Endometrium (tissue), 2 donors: ENCODE measurements at regions not wholly inside any gene's neighbourhood (a gene's known extent, or its start where the extent isn't known, plus 50 kb on each side); places are given as distances from the start of the nearest gene placed in this dataset.
"Not testable (repeated sequence)": the region's sequence is repeated elsewhere in the genome, so short reads cannot be mapped to it uniquely, and the experiment has no call there.

ENCODE experiments used
- FAIRE-seq: peaks from 2 replicates; lab custom pipeline; 2012; peaks lifted over from hg19 to GRCh38; lab: Jason Lieb, UNC
- donor health status: control.
- donor health status: control.

DNA sequence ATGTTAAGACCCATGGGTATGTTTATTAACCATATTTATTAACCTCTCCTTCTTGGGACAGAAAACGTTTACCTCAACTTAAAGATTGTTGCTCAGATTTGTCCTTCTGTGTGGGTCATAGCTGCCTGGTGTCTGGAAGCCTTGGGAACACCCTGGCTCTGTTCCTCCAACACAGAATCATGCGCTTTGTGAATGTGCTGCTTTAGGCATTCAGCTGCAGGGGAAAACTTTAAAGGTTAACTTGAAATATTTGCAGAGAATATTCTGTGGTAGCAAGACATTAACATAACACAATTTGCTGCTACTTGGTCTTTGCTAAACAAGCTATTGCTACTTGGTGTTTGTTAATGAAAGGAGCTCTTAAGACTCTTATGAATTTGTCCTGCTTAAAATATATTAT lies 50.5 kb upstream of the THOC3 start:
- not testable (repeated sequence) for FAIRE-seq

DNA sequence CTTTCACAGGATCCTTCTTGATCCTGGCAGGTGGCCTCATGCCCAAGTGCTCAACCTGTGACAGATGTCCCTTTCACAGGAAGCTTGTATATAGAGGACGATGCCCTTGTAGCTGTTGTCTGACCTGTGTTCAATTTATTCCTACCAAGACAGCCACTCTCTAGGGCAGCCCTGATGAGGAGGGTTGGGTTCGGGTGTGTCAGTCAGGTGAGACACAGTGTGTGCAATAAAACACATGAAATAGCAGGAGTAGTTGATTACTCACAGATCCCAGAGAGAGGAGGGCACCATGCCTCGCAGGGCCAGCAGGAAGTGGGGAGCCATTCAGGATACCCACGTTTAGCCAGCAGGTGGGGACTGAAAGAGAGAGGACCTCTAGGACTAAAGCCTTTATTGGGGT lies 52.7 kb upstream of the THOC3 start:
- FAIRE-seq, result not testable (repeated sequence)

DNA sequence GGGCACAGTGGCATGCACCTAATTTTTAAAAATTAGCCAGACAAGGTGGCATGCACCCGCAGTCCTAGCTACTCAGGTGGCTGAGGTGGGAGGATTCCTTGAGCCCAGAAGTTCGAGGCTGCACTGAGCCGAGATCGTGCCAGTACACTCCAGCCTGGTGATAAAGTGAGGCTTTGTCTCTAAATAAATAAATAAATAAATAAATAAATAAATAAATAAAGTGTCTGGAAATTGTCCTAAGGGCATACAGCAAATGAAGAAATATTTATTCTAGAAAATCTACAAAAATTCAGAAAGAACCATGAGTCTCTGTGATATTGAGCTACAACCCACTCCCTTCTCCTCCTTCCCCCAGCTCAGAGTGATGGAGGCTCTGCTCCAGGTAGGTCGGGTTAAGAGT lies 55.4 kb upstream of the THOC3 start:
- not testable (repeated sequence) for FAIRE-seq

DNA sequence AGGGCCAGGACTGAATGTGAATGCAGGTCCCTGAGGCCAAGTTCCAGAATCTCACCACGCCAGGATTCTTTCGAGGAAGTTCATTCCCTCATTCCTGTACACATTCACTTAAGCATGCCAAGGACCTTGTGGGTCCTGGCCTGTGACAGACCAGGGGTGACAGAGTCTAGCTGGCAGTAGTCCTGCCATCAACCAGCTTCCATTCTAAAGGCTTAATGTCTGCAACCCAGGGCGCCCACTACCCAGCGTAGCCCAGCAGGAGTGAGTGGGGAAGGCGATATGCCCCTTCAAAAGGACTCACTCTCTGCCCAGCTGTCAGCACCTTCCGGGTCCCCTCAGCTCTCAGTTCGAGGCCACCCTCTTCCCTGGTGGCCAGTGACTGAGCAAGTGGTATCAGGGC lies 61.3 kb upstream of the THOC3 start:
- FAIRE-seq, result not testable (repeated sequence)

DNA sequence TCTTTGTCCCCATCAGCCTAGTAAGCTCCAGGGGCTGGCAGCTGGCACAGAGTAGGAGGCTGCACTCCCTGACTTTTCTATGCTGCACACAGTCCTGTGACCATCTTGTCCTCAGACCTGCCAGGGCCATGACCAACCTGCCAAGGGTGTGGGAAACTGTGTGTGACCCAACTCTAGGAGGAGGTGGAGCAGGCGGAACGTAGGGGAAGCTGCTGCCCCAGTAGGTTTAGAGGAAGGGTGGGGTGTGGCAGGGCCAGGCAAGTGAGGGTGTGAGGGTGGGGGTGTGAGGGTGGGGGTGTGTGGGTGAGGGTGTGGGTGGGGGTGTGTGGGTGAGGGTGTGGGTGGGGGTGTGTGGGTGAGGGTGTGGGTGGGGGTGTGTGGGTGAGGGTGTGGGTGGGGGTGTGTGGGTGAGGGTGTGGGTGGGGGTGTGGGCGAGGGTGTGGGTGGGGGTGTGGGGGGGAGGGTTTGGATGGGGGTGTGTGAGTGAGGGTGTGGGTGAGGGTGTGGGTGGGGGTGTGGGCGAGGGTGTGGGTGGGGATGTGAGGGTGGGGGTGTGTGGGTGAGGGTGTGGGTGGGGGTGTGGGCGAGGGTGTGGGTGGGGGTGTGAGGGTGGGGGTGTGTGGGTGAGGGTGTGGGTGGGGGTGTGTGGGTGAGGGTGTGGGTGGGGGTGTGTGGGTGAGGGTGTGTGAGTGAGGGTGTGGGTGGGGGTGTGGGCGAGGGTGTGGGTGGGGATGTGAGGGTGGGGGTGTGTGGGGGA lies 62.4 kb upstream of the THOC3 start:
- not testable (repeated sequence) for FAIRE-seq

DNA sequence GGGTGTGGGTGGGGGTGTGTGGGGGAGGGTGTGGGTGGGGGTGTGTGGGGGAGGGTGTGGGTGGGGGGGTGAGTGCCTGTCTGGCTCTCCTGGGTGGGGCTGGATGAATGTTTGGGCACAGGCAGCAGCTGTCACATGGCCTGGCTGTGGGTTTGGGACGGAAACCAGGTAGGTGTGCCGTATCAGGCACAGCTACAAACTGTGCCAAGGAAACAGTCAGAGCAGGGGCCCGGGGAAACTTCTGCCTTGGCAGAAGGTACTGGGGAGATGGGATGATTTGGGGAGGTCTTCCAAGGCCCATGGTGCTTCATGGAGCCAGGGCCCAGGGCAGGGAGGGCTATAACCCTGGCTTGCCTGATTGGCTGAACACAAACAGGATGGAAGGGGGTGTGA lies 63.0 kb upstream of the THOC3 start:
- not testable (repeated sequence) for FAIRE-seq

DNA sequence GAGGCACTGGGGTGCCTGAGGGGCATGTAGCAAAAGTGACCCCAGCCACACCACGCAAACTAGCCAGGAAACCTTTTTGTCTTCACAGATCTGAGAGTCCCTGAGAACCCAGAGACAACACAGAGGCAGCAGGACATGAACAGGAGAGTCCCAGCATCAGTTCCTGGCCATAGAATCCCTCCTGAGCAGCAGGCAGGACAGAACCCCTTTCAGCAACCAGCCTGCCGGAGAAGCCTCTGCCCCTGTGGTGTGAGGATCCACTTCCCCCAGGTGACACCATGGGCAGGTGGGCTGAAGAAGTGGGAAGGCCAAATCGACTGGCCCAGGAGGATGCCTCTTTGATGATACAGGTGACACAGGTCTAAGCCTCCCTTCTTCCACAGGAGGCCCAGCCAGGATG lies 65.1 kb upstream of the THOC3 start:
- FAIRE-seq, result not testable (repeated sequence)

DNA sequence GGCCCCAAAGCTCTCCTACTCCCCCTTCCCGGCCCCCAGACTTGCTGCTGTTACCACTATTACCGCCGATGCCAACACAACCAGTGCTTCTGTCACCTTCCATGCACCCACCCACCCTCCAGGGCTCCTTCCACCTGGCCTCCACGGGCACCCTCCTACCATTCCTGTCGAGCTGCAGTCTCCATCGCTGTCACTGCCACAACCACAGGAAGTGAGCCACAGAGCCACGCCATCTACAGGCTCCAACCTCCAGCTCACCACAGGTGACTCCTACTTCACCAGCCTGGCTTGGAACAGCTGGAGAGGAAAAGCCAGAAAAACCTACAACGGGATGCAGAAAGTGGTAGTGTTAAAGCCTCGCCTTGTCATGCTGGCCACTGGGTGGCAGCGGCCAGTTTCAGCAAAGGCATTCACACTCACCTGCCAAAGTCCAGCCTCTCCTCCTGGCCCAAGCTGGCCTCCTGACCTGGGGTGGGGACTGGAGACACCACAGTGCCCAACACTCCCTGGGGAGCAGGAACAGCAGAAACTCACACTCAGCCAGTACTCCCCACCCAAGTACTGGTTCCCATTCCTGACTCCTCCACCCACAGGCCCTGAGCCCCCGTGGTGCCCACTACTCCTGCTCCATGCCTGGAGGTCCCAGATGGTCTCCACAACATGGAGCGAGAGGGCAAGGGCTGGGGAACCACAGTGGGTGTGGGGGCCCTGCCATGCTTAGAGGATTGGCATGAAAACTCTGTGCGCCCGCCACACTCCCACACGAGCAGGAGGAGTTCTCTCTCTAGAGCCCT lies 66.5 kb upstream of the THOC3 start:
- FAIRE-seq, result not testable (repeated sequence)

DNA sequence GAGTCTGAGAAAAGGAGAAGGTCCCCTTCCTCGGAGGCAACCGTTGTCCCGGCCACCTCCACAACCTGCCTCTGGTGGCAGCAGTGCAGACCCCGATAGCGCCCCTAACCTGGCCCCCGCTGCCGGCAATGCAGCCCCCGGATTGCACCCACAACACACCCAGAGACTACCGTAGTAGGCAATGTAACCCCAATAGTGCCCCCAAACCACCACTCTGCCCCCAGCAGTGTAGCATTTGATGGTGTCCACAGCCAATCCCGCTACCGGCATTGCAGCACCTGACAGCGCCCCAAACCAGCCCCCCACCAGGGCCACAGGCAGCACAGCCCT lies 67.1 kb upstream of the THOC3 start:
- FAIRE-seq, result not testable (repeated sequence)

DNA sequence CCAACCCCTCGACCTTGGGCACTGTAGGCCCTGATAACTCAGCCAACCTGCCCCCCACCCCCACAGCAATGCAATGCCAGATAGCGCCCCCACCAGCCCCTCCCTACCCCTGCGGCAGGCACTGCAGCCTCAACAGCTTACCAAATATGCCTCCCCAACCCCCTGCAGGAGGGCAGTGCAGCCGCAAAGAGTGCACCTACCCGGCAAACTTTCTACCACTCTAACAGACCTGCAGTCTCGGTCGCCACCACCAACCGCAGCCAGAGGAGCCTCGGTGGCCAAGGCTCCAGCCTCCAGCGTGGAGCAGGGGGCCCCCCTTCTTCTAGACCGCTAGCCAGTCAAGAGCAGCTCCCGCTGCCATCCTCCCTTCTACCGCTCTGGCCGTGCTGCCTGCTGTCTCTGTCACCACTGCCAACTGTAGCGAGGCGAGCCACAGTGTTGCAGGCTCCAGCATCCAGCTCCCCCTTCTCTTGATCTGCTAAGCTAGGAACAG lies 67.7 kb upstream of the THOC3 start:
- FAIRE-seq, result not testable (repeated sequence)

DNA sequence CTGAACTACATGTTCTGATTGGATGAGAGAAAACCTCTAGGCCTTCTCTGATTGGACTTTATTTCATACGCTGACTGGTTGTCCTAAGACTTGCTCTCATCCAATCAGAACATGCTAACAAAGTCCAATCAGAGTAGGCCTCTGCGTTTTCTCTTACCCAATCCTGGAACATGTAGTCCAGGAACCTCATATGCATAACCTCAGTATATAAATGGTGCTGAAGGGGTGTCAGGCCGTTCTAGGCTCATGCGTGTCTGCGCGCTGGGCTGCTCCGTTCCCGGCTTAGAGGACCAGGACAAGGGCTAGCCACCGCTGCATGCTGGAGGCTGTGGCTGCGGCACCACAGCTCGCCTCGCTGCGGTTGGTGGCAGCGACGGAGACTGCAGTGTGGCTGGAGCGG lies 68.3 kb upstream of the THOC3 start:
- FAIRE-seq, result not testable (repeated sequence)

DNA sequence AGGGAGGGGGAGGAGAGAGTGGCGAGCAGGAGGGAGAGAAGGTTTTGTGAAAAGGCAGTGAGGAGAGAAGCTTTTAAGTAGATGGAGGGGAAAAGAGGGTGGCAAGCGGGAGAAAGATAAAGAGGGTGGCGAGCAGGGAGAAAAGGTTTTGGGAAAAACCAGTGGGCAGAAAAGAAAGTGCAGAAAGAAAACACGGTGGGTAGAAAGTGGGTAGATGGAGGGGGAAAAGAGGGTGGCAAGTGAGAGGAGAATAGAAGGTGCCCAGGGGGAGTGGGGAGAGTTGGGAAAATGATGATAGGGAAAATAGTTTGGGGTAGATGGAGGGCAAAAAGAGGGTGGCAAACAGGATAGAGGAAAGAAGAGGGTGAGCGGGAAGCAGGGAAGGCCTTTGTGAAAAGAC lies 69.1 kb upstream of the THOC3 start:
- FAIRE-seq, result not testable (repeated sequence)

DNA sequence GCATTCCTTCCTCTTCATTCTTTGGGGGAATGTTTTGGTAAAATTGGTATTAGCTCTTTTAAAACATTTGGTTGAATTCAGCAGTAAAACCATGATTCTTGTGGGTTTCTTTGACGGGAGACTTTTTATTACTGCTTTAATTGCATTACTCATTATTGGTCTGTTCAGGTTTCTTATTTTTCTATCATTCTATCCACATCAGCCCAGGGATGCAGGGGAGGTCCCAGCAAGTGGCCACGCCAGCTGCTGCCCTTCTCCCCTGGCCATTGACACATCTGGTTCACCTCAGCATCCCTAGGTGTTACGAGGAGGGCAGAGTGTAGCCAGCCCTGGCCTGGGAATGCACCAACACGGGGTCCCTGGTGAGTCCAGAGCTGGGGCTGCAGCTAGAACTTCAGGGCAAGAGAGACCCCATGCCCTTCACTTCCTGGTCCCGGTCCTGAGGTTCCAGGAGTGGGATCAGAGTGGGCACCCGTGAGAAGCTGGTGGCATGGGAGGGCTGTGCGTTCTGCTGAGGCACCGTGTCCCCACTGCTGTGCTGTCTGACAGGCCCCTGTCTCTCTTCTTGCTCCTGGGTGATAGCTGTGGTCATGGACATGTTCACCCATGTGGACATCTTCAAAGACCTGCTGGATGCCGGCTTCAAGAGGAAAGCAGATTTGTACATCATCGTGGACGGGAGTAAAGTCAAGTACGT lies 72.1 kb upstream of the THOC3 start:
- FAIRE-seq, result not testable (repeated sequence)

DNA sequence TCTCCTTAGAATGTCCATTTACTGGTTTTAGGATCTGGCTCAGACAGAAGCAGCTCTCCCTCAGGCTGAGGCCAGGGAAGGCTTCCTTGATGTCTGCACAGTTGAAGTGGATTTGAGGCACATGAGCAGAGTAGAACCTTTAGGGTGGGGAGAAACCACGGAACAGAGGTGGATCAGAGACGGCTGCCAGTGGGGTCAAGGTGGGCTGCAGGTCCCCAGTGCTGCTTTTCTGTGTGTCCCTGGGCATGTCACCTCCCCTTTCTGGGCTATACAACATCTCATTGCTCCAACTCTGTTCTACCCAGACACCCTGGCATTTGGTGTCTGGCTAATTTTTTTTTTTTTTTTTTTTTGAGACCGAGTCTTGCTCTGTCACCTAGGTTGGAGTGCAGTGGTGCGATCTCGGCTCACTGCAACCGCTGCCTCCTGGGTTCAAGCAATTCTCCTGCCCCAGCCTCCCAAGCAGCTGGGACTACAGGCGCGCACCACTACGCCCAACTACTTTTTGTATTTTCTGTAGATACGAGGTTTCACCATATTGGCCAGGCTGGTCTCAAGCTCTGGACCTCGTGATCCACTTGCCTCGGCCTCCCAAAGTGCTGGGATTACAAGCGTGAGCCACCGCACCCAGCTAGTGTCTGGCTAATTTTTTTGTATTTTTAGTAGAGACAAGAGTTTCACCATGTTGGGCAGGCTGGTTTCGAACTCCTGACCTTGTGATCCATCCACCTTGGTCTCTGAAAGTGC lies 73.3 kb upstream of the THOC3 start:
- FAIRE-seq, result not testable (repeated sequence)

DNA sequence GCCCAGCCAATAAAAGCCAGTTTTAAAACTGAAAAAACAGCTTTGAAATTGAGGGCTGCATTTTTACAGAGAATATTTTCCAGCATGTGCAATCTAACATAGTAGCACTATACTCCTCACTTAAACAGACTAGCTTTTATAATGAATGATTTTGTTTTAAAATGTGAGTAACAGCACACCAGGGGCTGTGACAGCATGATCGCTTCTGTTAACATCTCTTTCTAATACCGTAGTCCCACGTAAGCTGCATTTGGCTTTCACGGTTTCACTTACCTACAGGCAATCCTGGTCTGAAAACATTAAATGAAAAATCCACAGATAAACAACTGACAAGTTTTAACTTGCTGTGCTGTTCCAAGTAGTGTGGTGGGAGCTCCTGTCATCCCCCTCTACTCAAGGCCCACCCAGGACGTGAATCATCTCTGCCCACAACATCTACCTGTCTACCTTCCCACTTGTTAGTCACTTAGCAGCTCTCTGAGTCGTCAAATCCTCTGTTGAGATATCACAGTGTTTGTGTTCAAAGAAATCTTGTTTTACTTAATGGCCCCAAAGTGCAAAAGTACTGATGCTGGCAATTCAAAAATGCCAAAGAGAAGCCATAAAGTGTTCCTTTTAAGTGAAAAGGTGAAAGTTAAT lies 74.0 kb upstream of the THOC3 start:
- FAIRE-seq, result not testable (repeated sequence)

DNA sequence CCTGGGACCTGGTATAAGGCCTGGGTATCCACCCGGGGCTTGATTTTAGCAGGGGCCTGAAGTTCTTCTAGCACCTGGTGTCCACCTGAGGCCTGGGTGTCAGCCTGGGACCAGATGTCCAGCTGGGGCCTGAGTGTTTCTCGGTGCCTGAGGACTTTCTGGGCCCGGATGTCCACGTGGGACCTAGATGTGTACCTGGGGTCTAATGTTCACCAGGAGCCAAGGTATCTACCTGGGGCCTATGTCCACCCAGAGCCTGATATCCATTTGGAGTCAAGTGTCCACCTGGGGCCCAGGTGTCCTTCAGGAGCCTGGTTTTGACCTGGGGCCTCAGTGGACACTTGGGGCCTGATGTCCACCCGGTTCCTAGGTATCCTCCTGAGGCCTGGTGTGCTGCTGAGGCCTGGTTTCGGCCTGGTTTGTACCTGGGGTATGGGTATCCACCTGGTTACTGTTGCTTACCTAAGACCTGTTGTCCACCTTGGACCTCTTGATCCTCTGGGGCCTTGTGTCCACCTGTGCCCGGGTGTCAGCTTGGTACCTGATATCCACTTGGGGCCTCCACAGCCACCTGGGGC lies 75.2 kb upstream of the THOC3 start:
- not testable (repeated sequence) for FAIRE-seq

DNA sequence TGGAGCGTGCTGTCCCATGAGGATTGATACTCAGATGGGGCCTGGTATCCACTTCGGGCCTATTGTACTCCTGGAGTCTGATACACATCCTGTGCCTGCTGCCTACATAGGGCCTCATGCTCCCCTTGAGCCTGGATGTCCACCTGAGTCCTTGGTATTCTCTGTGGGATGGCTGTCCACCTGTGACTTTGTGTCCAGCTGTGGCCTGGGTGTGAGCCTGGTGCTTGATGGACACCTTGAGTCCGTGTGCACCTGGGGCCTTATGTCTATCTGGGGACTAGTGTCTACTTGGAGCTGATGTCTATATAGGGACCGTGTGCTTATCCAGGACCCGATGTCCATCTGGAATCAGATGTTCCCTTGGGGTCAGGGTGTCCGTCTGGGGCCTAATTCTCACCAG lies 75.9 kb upstream of the THOC3 start:
- FAIRE-seq, result not testable (repeated sequence)

DNA sequence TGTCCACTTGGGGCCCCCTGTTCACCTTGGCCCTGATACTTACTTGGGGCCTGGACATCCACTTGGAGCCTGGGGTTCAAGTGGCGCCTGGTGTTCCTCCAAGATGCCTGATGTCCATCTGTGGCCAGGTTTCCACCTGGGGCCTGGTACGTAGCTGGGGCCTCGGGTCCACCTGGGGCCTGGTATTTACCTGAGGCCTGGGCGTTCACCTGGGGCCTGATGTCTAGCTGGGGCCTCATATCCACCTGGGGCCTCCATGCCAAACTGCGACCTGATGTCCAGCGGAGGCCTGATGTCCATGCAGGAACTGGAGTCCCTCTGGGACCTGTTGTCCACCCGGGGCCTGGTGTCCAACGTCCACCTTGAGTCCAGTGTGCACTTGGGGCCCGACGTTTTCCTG lies 76.3 kb upstream of the THOC3 start:
- FAIRE-seq, result not testable (repeated sequence)

DNA sequence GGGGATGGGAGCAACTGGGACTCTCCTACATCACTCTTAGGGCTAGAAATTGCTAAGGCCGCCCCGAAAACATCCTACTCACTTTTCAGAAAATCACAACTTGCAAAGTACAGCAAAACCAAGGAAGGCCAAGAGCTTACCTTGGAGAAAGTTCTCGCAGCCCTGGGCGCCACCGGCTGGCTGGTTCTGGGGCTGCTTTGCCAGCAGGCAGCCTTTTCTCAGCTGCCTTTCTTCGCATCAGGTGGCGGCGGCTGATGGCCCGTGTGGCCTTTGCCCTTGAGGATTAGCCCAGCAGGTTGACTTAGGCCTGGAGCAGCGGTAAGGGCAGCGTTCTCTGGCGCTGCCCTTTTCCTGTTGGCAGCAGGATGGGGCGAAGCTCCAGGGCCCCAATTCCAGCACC lies 77.3 kb upstream of the THOC3 start:
- not testable (repeated sequence) for FAIRE-seq

DNA sequence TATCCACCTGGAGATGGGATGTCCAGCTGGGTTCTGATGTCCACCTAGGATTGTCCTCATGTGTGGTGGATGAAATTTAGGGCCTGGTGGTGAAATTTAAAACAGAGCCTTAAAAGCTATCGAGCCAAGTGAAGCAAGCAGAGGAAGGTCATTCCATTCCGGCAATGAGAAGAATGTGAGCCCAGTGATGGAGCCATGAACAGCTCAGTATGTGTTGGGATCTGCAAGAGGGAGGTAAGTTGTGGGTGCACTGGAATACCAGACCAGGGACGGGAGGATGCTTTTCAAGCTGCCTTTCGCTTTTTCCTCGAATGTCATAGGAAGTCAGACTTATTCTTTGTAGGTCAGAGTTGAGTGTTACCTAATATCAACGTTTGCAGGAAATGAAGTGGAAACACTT lies 80.6 kb upstream of the THOC3 start:
- not testable (repeated sequence) for FAIRE-seq
